HG02798 (cell line): ENCODE measurements at regions not wholly inside any gene's neighbourhood (a gene's known extent, or its start where the extent isn't known, plus 50 kb on each side); places are given as distances from the start of the nearest gene placed in this dataset.
"Not testable (repeated sequence)": the region's sequence is repeated elsewhere in the genome, so short reads cannot be mapped to it uniquely, and the experiment has no call there.

ENCODE experiments used
- ATAC-seq: cut with Tn5 transposase; IDR thresholded peaks from one replicate; pipeline ENCODE4 v1.9.1; 2021; ENCODE audit warnings: mild to moderate bottlenecking; ENCODE audit not compliant: unreplicated experiment, poor library complexity

DNA sequence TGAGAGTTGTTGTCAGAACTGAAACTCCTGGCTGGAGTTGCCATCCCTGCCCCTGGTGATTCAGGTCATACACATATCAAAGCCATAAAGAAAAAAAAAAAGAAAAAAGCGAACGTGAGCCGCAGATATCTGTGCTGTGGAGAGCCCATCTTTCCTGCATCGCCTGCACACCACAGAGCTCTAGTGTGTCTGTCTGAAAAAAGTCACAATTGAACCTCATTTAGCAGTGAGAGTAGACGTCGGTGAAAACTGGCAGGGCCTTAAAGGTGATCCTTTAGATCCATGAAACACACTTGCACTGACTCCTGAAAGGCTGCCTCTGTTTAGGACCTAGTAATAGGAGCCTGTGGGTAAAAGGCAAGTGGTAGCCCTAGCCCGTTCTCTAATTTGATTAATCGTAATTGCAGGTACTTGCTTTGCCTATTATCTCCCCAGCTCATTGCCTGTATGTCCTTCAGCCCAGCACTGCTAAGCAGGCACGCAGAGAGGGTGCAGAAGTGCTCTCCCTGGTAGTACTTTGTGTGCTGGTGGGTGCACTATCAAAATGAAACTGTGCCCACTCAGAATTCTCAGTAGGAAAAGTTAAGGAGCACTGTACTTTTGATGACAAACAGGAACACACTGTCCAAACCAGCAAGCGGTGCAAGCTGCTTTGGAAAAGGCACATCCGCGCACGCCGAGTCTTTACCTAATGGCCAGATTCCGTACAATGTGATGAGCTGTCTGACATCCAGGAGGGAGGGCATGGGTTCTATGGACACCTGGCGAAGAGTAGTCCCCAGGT lies 103.5 kb upstream of the ASB18 start:
- no peak for ATAC-seq

- no peak for ATAC-seq
Measured at GRCh38 chr2:236369661-236370062, 105.5 kb upstream of the ASB18 start.

GRCh38 chr2:236370847-236371409 lies 106.7 kb upstream of the ASB18 start:
- no peak for ATAC-seq

- ATAC-seq = no peak
Measured at GRCh38 chr2:236375973-236376476, 111.8 kb upstream of the ASB18 start.

- no peak for ATAC-seq
Measured at GRCh38 chr2:236376566-236377244, 112.5 kb upstream of the ASB18 start.

GRCh38 chr2:236380051-236380612 lies 115.9 kb upstream of the ASB18 start:
- ATAC-seq = no peak

DNA sequence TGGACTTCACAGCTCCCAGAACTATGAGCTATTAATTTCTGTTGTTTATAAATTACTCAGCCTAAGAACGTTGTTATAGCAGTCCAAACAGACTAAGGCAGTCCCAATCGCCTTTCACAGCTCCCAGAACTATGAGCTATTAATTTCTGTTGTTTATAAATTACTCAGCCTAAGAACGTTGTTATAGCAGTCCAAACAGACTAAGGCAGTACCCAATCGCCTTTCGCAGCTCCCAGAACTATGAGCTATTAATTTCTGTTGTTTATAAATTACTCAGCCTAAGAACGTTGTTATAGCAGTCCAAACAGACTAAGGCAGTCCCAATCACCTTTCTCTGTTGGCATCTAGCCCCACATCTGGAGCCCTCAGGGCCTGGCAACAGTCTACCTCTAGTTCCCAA lies 117.0 kb upstream of the ASB18 start:
- ATAC-seq = not testable (repeated sequence)

- not testable (repeated sequence) for ATAC-seq
Measured at GRCh38 chr2:236389284-236390216, 125.3 kb upstream of the ASB18 start.

GRCh38 chr2:236393101-236393500 lies 128.9 kb upstream of the ASB18 start:
- ATAC-seq = no peak

- ATAC-seq = no peak
Measured at GRCh38 chr2:236393581-236393980, 129.4 kb upstream of the ASB18 start.

DNA sequence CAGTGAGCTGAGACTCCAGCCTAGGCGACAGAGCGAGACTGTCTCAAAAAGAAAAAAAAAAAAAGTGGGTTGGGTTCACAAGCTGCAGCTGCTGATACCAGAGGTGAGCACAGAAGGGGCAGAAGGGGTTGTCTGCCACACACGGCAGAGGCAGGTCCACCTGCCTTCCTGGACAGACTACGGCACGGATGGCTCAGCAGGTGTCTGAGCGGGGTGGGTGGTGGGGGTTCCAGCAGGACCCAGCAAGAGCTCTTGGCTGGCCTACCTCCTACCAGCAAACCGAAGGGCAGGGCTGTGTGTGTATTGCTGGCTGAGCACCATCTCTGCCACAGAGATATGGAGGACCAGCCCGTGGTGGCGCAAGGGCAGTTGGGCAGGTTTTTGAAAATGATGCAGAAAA lies 130.4 kb upstream of the ASB18 start:
- no peak for ATAC-seq

- ATAC-seq = no peak
Measured at GRCh38 chr2:236395067-236395466, 130.9 kb upstream of the ASB18 start.

DNA sequence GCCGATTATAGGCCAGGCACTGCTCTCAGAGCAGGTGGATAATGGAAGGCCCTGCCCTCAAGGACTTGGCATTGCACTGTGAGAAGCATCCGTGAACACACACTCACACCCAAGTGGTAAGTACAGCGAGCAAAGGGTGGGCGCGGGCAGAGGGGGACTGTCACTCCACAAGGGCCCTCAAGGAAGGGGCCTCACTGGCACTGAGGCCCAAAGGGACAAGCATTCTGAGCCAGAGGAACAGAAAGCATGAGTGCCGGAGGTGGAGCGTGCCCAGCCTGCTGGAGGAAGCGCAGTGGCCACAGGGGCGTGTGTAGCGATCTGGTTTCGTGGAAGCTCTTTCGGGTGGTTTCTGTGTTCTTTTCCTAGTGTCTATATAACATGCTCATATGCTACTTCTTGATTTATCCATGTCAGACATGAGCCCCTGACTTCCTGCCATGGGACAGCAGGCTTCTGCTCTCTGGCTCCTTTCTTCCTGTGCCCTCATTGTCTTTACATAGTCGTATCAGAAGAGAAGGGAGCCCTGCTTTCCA lies 132.7 kb upstream of the ASB18 start:
- no peak for ATAC-seq

GRCh38 chr2:236397681-236398080 lies 133.5 kb upstream of the ASB18 start:
- ATAC-seq = no peak

- no peak for ATAC-seq
Measured at GRCh38 chr2:236399409-236399808, 135.2 kb upstream of the ASB18 start.

DNA sequence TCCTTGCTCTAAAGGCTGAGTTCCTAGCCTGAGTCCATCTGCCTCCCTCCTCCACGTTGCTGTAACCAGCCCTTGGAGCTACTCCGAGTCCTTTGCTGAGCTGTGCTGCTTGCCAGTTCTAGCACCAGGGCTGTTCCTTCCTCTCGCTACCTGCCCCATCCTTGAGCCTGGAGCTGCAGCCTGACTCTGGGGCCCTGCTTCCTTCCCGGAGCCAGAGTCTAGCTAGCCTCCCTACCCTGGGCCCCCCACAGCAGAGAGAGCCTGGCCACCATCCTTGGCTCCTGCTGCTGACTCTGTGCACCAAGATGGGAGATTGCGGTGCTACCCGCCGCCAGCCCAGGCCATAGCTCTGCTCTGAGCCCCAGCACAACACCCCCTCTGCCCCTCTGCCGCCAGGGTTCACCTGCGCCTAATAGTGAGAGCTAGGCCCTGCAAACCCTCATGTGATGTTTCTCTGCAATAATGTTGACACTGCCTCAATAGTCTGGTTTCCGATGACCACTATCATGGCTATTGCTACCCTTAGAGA lies 135.9 kb upstream of the ASB18 start:
- no peak for ATAC-seq

- ATAC-seq = no peak
Measured at GRCh38 chr2:236400594-236401360, 136.6 kb upstream of the ASB18 start.

DNA sequence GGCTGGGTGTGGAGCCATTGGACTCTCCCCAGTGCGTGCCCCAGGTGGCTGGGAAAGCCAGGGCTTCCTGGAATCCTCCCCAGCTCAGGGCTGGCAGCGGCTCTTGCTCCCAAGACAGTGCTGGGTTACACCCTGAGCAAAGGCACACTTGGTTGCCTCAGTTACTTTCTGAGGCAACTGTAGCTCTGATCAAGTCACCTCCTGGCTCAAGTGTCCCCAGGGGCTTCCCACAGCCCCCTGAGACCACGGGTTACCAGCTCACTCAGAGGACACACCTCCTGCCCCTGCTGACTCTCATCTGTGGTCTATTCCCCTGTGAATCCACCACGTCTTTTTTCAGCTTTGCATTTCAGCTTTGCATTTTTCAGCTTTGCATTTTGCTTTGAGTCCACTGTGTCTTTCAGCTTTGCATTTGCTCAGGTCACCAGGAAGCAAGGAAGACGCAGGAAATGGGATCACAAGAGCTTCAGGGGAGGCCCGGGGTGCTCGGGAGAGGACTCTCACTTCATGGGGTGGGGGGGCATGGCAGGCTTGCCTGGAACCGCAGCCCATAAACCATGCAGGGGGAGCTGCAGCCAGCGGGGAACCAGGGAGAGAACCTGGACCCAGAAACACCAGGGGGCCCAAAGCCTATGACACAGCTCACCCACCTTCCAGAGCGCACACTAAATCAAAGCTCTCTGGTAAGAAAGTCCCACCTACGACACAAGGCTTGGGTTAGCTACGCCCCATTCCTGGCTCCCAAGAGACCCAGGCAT lies 138.0 kb upstream of the ASB18 start:
- no peak for ATAC-seq
